PC-9 (cell line): ENCODE measurements at regions not wholly inside any gene's neighbourhood (a gene's known extent, or its start where the extent isn't known, plus 50 kb on each side); places are given as distances from the start of the nearest gene placed in this dataset.
A peak's percentile ranks its signal among the peaks of the same experiment; 100 is the strongest.

Experiments
- BruUV-seq: library from RNA; stranded (reverse); fragments of 400-500 nt; replicated peaks from 2 replicates; lab custom pipeline; 2021; lab: Mats Ljungman, UMichigan
- CTCF ChIA-PET: fragments of 300-600 bp; sonication (Branson Sonifier 250); formaldehyde crosslinking; loops from one replicate; lab custom pipeline; 2022; ENCODE audit warnings: antibody characterized with exemption; lab: Charles Lee
- POLR2A ChIA-PET: fragments of 300-600 bp; sonication (Branson Sonifier 250); formaldehyde crosslinking; loops from one replicate; lab custom pipeline; 2022; ENCODE audit warnings: antibody characterized with exemption; ENCODE audit not compliant: unreplicated experiment; lab: Charles Lee
- DNase-seq, 2 experiments: peaks; one replicate each; pipeline versions ENCODE4 v3.0.0 to v3.0.0-alpha.2; 2015 to 2022; ENCODE audit warnings: mixed read lengths in 1 of 2
- H2AFZ ChIP-seq: fragments of 200-600 bp; sonication (generic); 2 replicates; pipeline ENCODE4 v1.8.1; 2017; ENCODE audit warnings: antibody characterized with exemption
- H3F3A ChIP-seq: fragments of 200-600 bp; sonication (generic); 2 replicates; pipeline ENCODE4 v1.8.1; 2017; ENCODE audit warnings: antibody characterized with exemption, mild to moderate bottlenecking, low read depth; ENCODE audit not compliant: insufficient read depth
- H3K27ac ChIP-seq: fragments of 200-600 bp; sonication (generic); 2 replicates; pipeline ENCODE4 v1.6.1; 2016; ENCODE audit warnings: mixed run types
- H3K27me3 ChIP-seq: fragments of 200-600 bp; sonication (generic); 2 replicates; pipeline ENCODE4 v1.6.1; 2016; ENCODE audit warnings: low read depth, mixed run types; ENCODE audit not compliant: insufficient read depth
- H3K36me3 ChIP-seq: fragments of 200-600 bp; sonication (generic); 2 replicates; pipeline ENCODE4 v1.6.1; 2016; ENCODE audit warnings: low read depth, mixed run types
- H3K4me1 ChIP-seq: fragments of 200-600 bp; sonication (generic); replicated peaks from 2 replicates; pipeline ENCODE4 v1.6.1; 2016; ENCODE audit warnings: mixed run types; ENCODE audit not compliant: insufficient read depth
- H3K4me2 ChIP-seq: fragments of 200-600 bp; sonication (generic); 2 replicates; pipeline ENCODE4 v1.6.1; 2017; ENCODE audit warnings: mixed run types
- H3K4me3 ChIP-seq: fragments of 200-600 bp; sonication (generic); 2 replicates; pipeline ENCODE4 v1.6.1; 2016; ENCODE audit warnings: mixed run types
- H3K79me2 ChIP-seq: fragments of 200-600 bp; sonication (generic); 2 replicates; pipeline ENCODE4 v1.6.1; 2017; ENCODE audit warnings: low read depth, mixed run types
- H3K9me2 ChIP-seq: fragments of 200-600 bp; sonication (generic); 2 replicates; pipeline ENCODE4 v1.8.1; 2017; ENCODE audit warnings: mild to moderate bottlenecking; ENCODE audit not compliant: insufficient read depth
- H3K9me3 ChIP-seq: fragments of 200-600 bp; sonication (generic); 2 replicates; pipeline ENCODE4 v1.8.1; 2016; ENCODE audit warnings: low read depth; ENCODE audit not compliant: insufficient read depth
- H4K20me1 ChIP-seq: fragments of 200-600 bp; sonication (generic); 2 replicates; pipeline ENCODE4 v1.8.1; 2017; ENCODE audit not compliant: insufficient read depth
- CTCF ChIP-seq: fragments of 200-600 bp; sonication (generic); conservative IDR thresholded peaks from 2 replicates; pipeline ENCODE4 v1.6.1; 2017; ENCODE audit warnings: mixed run types, antibody characterized with exemption, mild to moderate bottlenecking, moderate library complexity
- EZH2 ChIP-seq: fragments of 200-600 bp; sonication (generic); IDR thresholded peaks from 2 replicates; pipeline ENCODE4 v1.8.0; 2017; ENCODE audit warnings: antibody characterized with exemption, low read depth
- intact Hi-C: fragments of 100-400 bp; cut with micrococcal nuclease; formaldehyde crosslinking; loops from one replicate; pipeline ENCODE4 v1.10.0; 2022; ENCODE audit not compliant: unreplicated experiment

GRCh38 chr18:73286584-73286983, 418.8 kb upstream of the NETO1 start:
- CTCF ChIA-PET, result no interaction called here
- BruUV-seq, result no TSS peak

DNA sequence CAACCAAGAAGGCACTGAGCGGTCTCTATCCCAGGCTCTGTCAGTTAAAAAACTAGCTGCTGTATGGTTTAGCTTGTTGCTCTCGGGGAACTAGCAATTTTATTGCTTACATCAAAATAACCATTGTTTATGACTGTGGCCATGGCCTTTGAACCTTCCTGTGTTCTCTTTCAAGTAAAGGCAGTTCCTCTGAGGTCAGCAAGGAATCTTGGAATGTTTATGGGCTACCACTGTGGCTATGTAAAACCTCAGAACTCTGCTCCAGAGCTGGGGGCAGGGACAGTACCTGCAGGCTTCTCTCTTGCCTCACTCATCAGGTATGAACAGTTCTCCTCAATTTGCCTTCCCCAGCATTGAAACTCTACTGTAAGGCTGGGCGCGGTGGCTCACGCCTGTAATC, 416.0 kb upstream of the NETO1 start:
- no peaks in the 10 kb centered on the region; the same call in 1 of the 2 replicates for H3K9me2 ChIP-seq
- intact Hi-C loops, result no loop called here
- no peaks in the 10 kb centered on the region for H3K36me3 ChIP-seq
- ChIA-PET CTCF (no interaction called here), POLR2A (no interaction called here)
- no TSS peak for BruUV-seq
- H3K79me2 ChIP-seq, result no peaks in the 10 kb centered on the region
- H3K9me3 ChIP-seq, result no peaks in the 10 kb centered on the region
- no peaks in the 10 kb centered on the region; the same call in 1 of the 2 replicates for H4K20me1 ChIP-seq
- peak in 1 of 2 experiments; percentile 47 for DNase-seq
- H3F3A ChIP-seq, result no peaks in the 10 kb centered on the region; the same call in 1 of the 2 replicates
- no peak overlapping the region for H2AFZ ChIP-seq
- no peak overlapping the region for H3K4me2 ChIP-seq
- no peak overlapping the region for H3K4me3 ChIP-seq
- H3K27me3 ChIP-seq, result no peaks in the 10 kb centered on the region
- H3K4me1 ChIP-seq, result peaks cover 5% of the 10 kb centered on the region
- H3K27ac ChIP-seq, result no peak overlapping the region
- TF ChIP-seq EZH2 (no peak), CTCF (no peak)

More at GRCh38 chr18:73286584-73286983, 418.8 kb upstream of the NETO1 start:
- no peak overlapping the region for H3K4me3 ChIP-seq
- no peaks in the 10 kb centered on the region for H3K36me3 ChIP-seq
- no peak overlapping the region for H3K27ac ChIP-seq
- H2AFZ ChIP-seq, result no peak overlapping the region
- no peaks in the 10 kb centered on the region for H3K79me2 ChIP-seq
- intact Hi-C loops, result no loop called here
- H4K20me1 ChIP-seq, result no peaks in the 10 kb centered on the region; the same call in 1 of the 2 replicates
- no peaks in the 10 kb centered on the region for H3K9me3 ChIP-seq
- no peaks in the 10 kb centered on the region for H3K27me3 ChIP-seq
- TF ChIP-seq CTCF (no peak), EZH2 (no peak)
- H3K9me2 ChIP-seq, result no peaks in the 10 kb centered on the region; the same call in 1 of the 2 replicates
- POLR2A ChIA-PET, result no interaction called here
- H3K4me2 ChIP-seq, result no peak overlapping the region
- no peak for DNase-seq
- peaks cover 11% of the 10 kb centered on the region for H3K4me1 ChIP-seq
- H3F3A ChIP-seq, result no peaks in the 10 kb centered on the region; the same call in 1 of the 2 replicates

DNA sequence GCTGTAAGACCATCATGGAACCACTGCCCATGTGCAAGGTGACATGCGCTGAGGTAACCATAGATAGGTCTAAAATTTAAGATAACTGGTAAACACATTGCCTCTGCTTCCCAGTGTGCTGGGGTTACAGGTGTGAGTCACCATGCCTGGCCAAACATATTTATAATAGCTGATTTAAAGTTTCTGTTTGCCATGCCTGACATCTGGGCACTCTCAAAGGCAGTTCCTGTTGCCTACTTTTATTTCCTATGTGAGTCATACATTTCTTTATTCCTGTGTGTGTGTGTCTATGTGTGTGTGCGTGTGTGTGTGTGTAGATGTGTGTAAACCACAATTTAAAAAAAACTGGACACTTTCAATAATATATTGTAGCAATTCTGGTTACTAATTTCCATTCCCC, 415.2 kb upstream of the NETO1 start:
- H3K4me1 ChIP-seq, result no peaks in the 10 kb centered on the region; the same call in 1 of the 2 replicates
- no peaks in the 10 kb centered on the region; the same call in 1 of the 2 replicates for H3F3A ChIP-seq
- no peaks in the 10 kb centered on the region; the same call in 1 of the 2 replicates for H4K20me1 ChIP-seq
- no peaks in the 10 kb centered on the region; the same call in 1 of the 2 replicates for H3K9me3 ChIP-seq
- ChIA-PET CTCF (no interaction called here), POLR2A (no interaction called here)
- TF ChIP-seq CTCF (no peak), EZH2 (no peak)
- H3K27ac ChIP-seq, result no peak overlapping the region
- H3K9me2 ChIP-seq, result no peaks in the 10 kb centered on the region; the same call in 1 of the 2 replicates
- DNase-seq, result peak in 1 of 2 experiments; percentile 37
- H3K27me3 ChIP-seq, result no peaks in the 10 kb centered on the region
- intact Hi-C loops, result no loop called here
- H2AFZ ChIP-seq, result no peak overlapping the region
- no TSS peak for BruUV-seq
- no peak overlapping the region for H3K4me3 ChIP-seq
- no peaks in the 10 kb centered on the region for H3K36me3 ChIP-seq
- H3K4me2 ChIP-seq, result no peak overlapping the region
- H3K79me2 ChIP-seq, result no peaks in the 10 kb centered on the region
